ENCODE measurements at regions not wholly inside any gene's neighbourhood (a gene's known extent, or its start where the extent isn't known, plus 50 kb on each side); places are given as distances from the start of the nearest gene placed in this dataset.

DNA sequence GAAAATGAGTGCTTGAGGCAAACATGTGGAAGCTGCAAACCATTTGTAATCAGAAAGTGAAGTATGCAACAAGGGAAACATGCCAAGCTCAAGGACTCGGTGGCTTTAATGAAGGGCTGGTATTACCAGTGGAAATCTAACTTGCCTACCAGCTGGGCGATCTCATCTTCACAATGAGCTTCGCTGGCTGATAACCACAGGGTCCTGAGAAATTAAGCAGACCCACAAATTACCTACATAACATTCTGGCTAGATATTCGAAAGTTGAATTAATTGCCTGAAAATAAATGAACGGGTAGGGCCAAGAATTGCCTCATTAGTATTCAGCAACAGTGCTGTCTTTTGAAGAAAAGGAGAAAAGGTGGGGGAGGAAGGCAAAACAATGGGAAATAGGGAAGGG lies 439.4 kb downstream of the PDZRN4 start:
- H3K27me3 ChIP-seq = no peaks in the 10 kb centered on the region
- TF ChIP-seq, protein P1, sequence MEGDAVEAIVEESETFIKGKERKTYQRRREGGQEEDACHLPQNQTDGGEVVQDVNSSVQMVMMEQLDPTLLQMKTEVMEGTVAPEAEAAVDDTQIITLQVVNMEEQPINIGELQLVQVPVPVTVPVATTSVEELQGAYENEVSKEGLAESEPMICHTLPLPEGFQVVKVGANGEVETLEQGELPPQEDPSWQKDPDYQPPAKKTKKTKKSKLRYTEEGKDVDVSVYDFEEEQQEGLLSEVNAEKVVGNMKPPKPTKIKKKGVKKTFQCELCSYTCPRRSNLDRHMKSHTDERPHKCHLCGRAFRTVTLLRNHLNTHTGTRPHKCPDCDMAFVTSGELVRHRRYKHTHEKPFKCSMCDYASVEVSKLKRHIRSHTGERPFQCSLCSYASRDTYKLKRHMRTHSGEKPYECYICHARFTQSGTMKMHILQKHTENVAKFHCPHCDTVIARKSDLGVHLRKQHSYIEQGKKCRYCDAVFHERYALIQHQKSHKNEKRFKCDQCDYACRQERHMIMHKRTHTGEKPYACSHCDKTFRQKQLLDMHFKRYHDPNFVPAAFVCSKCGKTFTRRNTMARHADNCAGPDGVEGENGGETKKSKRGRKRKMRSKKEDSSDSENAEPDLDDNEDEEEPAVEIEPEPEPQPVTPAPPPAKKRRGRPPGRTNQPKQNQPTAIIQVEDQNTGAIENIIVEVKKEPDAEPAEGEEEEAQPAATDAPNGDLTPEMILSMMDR (IDR thresholded peaks at IDR 0.05; ENCODE audit: low read depth, low read length) = no peak
- H3K4me3 ChIP-seq (ENCODE audit: low read depth, low read length) = no peak overlapping the region
- no peak for DNase-seq
- no peaks in the 10 kb centered on the region for H3K4me1 ChIP-seq
- no peaks in the 10 kb centered on the region for H3K9me3 ChIP-seq
- H3K36me3 ChIP-seq = no peaks in the 10 kb centered on the region

DNA sequence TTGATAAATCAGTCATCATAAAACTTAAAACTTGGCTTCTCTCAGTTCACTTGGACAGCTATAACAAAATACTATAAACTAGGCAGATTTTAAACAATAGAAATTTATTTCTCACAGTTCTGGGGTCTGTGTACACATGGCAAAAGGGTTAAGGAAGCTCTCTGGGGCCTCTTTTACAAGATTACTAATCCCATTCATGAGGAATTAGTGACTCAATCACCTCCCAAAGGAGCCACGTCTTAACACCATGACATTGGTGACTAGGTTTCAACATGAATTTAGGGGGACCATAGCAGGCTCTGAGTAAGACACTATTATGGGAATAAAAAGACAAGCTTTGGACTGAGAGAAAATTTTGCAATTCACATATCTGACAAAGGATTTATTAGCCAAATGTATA lies 436.5 kb downstream of the PDZRN4 start:
- DNase-seq = no peak
- H3K9me3 ChIP-seq = no peaks in the 10 kb centered on the region
- TF ChIP-seq, protein P1 (IDR thresholded peaks at IDR 0.05; ENCODE audit: low read depth, low read length) = no peak
- H3K4me3 ChIP-seq (ENCODE audit: low read depth, low read length) = no peak overlapping the region
- no peaks in the 10 kb centered on the region for H3K4me1 ChIP-seq
- H3K36me3 ChIP-seq = no peaks in the 10 kb centered on the region
- no peaks in the 10 kb centered on the region for H3K27me3 ChIP-seq

Measured in BE2C (cell line).